HG03159 (cell line): ENCODE measurements at regions not wholly inside any gene's neighbourhood (a gene's known extent, or its start where the extent isn't known, plus 50 kb on each side); places are given as distances from the start of the nearest gene placed in this dataset.

ENCODE experiments used
- ATAC-seq: cut with Tn5 transposase; IDR thresholded peaks from one replicate; pipeline ENCODE4 v1.9.1; 2021; ENCODE audit warnings: mild to moderate bottlenecking, moderate library complexity; ENCODE audit not compliant: unreplicated experiment

DNA sequence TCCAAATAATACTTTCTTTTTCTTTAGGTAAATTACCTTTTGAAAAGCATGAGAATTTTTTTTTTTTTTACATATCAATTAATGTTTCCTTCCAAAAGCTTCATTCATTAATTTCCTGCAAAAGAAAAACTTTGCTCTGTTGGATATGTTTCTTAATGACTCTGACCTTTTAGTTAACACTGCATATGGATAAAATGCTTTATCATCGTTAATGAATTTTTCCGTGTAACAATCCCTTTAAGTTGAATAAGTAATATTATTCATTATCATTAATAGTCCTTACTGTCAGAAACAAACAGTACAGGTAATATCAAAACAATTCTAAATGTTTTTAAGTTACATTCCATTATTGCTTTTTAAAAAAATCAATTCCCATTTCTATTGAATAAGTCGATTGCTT, 345.1 kb downstream of the SAMD5 start:
- no peak for ATAC-seq

GRCh38 chr6:147855803-147856482, 347.5 kb downstream of the SAMD5 start:
- ATAC-seq: no peak

DNA sequence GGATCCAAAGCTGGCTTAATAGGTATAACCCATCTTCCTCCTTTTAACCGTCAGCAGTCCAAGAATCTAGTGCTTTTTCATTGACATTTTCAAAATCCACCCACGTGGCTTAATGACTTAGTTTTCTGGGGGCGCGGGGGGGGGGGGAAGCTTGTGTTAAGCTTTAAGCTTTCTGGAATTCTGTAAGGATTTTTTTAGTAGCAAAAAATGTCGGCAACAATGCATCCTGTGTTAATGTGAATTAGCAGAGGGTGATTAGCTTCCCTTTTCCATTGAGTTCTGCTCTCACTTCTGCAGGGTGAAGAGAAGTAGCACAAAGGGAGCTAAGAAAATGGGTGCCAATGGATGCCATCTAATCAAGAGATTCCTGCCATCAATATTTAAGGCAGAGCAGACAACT, 348.2 kb downstream of the SAMD5 start:
- ATAC-seq: no peak

DNA sequence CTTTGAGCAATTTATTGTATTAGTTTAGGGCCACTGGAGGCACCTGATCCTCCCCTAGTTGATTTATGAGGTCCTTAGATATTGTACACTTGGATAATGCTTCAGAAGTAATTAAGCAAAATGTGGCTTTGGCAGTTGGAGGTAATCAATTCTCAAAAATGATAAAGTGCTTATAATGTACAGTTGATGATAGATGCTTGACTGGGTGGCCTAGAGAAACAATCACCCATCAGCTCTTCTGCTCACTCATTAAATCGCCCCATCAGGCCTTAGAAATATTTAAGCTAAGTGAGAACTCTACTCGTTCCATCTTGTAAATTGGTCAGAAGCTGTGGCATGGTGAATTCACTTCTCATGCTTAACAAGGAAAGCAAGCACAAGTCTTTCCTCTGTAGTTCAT, 349.9 kb downstream of the SAMD5 start:
- no peak for ATAC-seq

DNA sequence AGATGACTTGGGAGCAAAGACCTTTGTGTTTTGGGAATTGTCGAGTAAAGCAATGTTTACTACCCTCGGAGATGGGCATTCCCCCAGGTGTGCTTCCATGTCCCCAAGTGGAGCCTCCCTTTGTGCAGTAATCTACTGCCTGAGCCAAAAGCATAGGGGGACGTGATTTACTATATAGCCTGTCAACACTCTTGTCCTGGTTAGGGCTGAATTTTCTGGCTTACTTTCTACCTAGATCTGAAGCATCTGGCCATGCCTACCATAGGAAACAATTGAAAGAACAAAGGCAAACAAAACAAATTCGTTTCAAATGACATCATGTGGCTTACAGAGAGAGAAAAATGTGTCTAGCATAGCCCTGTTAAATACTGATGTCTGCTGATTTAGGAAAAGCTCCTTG, 350.6 kb downstream of the SAMD5 start:
- no peak for ATAC-seq

DNA sequence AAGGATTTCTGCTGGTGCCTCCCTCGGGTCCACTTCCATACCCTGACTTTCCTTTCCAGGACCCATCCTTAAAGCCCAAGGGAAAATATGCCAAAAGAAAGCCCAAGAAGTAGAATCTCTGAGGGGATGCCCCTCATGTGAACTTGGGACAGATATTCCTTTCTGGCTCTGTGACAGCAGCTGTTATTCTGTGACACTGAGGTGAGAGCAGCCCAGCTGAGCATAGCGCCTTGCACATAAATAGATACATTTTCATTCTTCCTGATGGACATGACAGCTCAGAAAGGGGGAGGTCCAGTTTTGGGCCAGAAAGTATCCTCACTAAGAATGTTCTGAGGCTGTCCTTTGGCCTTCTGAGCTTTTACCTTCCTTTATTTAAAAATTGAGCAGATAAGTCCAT, 353.2 kb downstream of the SAMD5 start:
- no peak for ATAC-seq

- ATAC-seq: no peak
Observed at GRCh38 chr6:147867433-147868226, 359.1 kb downstream of the SAMD5 start.

DNA sequence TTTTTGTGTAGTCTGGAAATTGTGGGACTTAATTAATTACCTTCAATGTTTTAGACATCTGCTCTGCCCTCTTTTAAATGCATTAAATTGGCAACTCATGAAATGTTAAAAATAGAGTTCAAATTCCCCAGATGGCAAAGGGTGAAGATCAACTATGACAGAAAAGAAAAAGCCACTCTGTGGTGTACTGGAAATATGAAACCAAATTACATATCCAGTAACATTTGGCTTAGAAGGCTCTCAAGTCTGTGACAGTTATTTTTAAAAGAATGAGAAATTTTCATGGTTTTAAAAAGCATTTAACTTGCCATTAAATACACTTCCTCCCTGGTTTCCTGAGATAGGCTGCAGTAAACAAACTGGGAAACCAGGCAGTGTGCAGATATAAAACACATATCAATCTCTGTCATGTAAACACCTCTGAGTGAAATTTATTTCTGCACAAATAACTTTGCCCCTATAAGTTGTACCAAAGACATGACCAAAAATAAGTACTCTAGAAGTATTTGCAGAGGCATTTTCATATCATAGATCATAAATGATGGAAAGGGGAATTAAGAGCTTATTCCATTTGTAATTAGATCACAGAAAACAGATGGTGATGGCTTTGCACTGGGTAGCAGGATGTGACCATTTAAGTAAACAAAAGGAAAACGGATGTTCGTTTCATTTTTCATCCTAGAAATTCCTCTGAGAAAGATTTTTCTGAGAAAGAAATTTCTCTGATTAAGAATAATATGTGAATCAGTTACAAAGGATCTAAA, 360.1 kb downstream of the SAMD5 start:
- no peak for ATAC-seq

DNA sequence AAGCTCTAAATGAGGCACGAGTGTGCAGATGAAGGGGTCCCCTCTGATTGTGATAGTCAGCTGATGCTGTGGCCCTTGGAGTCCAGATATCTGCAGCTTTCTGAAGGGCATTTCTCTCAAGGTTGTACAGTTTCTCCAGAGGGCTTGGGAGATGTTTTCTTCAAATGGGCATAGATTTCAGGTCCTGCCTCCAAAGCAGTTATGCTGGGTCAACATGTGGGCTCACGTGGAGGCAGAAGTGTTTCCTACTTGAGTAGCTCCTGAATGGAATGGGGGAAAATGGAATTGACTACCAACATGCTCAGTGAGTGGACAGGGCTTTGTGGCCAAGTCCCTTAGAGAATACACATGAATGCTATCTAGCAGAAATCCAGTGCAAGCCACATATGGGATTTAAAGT, 360.7 kb downstream of the SAMD5 start:
- ATAC-seq: no peak

DNA sequence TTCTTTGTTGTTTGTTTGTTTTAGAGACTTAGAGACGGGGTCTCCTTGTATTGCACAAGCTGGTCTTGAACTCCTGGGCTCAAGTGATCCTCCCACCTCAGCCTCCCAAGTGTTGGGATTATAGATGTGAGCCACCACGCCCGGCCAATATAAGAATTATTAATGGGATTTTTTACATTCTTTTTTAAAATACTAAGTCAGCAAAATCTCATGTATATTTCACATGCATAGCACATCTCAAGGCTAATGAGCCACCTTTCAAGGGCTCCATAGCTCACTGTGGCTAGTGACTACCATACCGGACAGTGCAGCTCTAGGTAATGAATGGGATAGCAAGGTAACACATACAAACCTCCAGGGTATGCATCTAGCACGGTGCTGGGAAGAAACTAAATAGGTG, 361.4 kb downstream of the SAMD5 start:
- no peak for ATAC-seq

DNA sequence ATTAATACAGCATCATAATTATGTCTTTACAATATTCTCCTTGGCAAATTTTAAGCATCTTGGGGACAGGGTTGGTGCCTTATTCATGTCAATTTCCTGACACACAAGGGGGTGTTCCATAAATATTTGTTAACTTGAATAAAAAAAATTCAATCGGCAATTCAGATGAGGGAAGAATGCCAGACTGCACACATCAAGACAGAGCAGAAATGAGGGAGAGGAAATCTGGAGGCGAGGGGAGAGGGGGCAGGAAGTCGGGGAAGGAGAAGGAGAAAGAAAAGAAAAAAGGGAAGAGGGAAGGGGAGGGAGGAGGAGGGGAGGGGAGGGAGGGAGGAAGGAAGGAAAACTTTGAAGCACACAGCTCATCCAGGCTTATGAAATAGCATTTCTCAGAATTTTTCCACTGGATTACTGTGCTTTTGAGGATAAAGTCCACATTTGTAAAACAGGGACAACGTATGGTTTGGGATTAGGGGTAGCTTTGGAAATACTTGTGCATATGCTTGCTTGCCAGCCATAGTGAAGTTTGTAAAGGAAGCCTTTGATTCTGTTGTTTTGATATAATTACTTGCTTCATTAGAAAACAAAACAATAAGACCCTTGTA, 362.1 kb downstream of the SAMD5 start:
- no peak for ATAC-seq

- ATAC-seq: no peak
Observed at GRCh38 chr6:147872002-147872401, 363.5 kb downstream of the SAMD5 start.

GRCh38 chr6:147873816-147874215, 365.3 kb downstream of the SAMD5 start:
- ATAC-seq: no peak

- ATAC-seq: no peak
Observed at GRCh38 chr6:147874322-147874721, 365.8 kb downstream of the SAMD5 start.

DNA sequence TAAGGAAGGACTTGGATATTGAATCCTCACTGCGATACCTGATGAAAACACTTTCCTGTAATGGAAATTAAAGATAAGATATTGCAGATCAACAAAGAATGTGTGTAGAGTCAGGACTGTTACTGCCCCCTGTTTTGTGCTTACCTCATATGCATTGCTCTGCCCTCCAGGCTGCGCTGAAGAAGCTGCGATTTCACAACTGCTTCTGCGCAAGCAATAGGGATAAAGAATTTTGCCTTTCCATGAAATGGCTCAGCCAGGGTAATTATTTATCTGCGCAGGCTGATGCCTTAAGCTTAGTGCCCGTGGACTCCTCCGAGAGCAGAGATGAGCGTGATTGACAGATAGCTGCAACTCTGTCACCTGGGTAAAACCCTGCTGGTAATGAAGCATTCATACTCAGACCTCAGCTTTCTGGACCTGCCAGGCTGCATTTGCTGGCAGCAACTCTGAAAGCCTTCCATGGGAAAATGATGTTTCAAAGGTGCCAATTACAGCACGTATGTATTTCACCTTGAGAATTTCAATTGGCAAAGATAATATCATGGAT, 370.6 kb downstream of the SAMD5 start:
- ATAC-seq: no peak

DNA sequence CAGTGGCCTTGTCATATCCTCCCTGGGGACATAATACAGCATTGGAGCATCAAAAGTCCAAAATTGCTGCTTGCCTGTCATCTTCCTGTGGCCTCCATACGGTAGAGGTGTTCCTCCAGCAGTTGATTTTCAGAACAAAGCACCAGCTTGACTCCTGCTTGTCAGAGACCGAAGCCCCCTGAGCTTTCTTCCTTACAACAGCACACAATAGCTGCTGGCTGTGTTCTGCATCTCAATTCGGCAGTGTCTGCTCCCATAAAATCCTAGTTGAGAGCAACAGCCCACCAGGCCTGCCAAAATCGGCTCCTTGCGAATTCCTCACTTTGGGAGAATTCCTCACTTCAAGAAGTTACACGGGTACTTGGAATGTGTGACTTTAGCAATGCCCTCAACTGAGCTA, 372.9 kb downstream of the SAMD5 start:
- ATAC-seq: no peak

DNA sequence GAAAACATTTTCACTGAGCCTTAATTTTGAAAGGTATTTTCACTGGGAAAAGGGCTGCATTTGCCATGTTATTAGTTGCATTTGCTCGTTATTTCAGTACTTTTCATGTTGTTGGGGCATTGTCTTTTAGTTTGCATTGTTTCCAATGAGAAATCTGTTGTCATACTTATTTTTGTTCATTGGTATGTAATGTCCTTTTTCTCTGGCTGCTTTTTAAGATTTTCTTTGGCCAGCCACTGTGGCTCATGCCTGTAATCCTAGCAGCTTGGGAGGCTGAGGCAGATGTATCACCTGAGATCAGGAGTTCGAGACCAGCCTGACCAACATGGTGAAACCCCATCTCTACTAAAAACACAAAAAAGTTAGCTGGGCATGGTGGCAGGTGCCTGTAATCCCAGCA, 379.9 kb downstream of the SAMD5 start:
- ATAC-seq: no peak

GRCh38 chr6:147891671-147892070, 383.2 kb downstream of the SAMD5 start:
- ATAC-seq: no peak

GRCh38 chr6:147892476-147892875, 384.0 kb downstream of the SAMD5 start:
- ATAC-seq: no peak

- no peak for ATAC-seq
Observed at GRCh38 chr6:147895272-147895671, 386.8 kb downstream of the SAMD5 start.

DNA sequence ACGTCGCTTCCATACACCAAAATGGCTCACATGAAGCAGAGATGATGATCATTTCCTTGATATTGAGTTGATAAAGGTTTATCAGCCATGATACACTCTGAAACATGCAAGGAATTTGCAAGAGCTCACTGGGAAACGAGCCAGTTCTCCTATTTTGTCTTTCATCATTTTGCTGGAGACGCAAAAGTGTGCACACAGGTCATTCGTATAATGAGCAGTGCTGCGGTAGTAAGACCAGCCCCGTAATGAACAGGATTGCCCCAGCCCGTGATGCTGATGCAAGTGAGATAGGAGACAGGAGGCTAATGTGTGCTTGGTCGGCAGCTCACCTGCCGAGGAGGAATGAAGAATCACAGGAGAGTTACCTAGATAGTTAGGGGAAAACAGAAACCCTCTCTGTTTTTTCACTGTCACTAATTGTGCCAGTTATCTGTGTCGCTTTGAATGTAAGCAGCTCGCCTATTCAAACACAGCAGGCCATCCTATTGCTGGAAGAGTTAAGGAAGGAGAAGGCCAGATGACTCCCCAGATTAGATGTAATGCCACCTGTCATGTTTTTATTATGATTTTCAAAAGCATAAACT, 391.8 kb downstream of the SAMD5 start:
- ATAC-seq: no peak
